IPS DF 19.7 (cell line): ENCODE measurements at regions not wholly inside any gene's neighbourhood (a gene's known extent, or its start where the extent isn't known, plus 50 kb on each side); places are given as distances from the start of the nearest gene placed in this dataset.
"Not testable (repeated sequence)": the region's sequence is repeated elsewhere in the genome, so short reads cannot be mapped to it uniquely, and the experiment has no call there.

ENCODE experiments used
- DNase-seq: peaks from one replicate; pipeline ENCODE4 v3.0.0-alpha.2; 2013; ENCODE audit warnings: low read depth, low spot score

GRCh38 chr15:35925275-35926006 is 379.5 kb upstream of the DPH6 start:
- DNase-seq, result no peak

- DNase-seq, result no peak
These were observed 380.0 kb upstream of the DPH6 start for GRCh38 chr15:35926007-35926380.

- DNase-seq, result no peak
These were observed 382.9 kb upstream of the DPH6 start for GRCh38 chr15:35928847-35929246.

DNA sequence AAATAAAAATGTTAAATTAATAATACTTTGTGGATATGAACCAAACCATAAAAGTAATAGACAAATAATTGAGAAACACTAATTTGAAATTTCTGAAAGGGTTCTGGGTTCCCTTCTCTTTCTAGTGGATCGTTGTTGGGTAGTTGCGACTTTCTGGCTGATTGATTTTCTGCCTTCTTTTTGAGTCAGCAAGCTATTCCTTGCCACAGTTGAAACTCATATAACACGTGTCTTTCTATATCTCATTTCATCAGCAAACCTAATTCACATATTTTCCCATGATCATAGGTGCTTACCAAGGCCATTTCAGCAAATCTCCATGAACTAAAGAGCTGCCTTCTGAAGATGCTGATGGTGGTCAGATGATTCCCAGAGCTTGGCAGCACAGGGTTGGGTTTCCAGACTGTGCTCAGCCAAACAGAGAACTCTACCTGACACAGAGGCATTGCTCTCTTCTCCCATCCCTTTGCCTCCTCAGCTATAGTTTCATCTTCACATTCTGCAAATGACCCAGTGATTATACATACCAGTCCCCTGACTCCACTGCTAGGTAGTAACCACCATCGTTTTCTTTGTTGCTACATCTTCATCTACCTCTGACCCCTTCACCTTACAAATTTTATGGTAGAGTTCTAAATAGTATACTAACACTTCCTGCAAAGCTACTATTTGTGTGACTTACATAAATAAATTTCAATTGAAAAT is 383.9 kb upstream of the DPH6 start:
- DNase-seq, result no peak

DNA sequence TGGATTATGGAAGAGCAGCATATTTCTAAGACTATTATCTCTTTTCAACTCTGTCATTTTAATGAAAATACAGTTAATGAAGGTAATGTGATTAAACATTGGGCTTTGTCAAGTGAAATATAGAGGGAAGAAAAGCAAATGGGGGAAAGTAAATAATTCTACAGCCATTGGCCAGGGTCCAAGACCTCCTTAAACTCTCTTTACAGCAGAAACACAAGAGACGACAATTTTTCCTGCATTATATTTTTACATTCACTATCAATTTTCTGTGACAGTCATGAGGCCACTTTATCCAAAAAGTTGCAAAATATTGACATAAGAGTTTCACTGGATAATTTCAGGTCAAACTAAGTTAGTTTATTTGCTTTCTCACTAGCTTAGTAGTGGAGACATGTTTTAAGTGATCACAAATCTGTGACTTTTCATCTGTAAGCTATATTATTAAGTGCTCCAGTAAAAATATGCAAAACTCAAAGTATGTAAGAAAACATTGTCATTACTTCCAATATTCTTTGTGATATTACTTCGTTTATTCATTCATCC is 385.9 kb upstream of the DPH6 start:
- DNase-seq, result no peak

DNA sequence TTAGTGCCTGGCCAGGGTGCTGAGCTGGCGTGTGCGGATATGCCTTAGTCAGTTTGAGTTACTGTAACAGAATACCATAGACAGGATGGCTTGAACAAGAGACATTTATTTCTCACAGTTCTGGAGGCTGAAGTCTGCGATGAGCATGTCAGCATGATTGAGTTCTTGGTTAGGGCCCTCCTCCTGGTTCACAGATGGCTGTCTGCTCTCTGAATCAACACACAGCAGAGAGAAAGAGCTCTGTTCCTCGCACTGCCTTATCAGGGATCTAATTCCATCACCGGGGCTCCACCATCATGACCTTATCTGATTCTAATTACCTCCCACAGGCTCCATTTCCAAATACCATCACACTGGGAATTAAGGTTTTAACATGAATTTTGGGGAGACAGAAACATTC is 386.6 kb upstream of the DPH6 start:
- DNase-seq, result no peak

DNA sequence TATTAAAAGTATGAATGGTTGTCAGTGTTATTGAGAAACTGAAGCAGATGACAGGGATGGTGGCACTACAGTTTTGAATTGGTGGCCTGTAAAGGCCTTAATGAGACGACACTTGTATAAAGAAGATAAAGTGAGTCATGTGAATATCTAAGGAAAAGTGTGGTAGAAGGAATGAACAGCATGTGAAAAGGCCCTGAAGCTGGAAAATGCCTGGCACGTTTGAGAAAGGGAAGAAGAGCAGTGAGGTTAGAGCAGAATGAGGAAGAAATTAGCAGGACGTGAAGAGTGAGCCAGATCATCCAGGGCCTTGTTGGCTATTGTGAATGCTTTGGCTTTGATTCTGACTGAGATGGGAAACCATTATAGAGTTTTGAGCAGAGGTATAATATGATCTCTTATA is 387.6 kb upstream of the DPH6 start:
- DNase-seq, result no peak

- DNase-seq, result no peak
These were observed 388.6 kb upstream of the DPH6 start for GRCh38 chr15:35934383-35935049.

DNA sequence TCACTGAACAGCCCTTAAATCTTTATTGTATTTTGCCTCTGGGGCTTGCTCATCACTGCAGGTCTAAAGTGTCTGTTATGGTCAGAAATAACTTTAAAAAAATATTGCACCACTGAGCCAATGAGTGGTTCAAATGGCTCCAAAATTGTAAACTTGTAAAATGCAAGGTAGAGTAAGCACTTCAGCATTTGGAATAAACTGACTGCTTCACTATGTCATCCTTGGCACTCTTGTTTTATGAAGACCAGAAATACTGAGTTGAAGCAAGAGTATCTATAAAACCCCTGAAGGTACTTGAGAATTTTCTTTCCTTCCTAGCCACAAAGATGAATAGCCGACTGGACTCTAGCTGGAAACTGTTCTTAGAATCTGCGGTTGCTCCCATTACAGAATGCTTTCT is 390.3 kb upstream of the DPH6 start:
- no peak for DNase-seq

GRCh38 chr15:35937380-35937779 is 391.4 kb upstream of the DPH6 start:
- DNase-seq, result no peak

GRCh38 chr15:35944945-35945585 is 399.1 kb upstream of the DPH6 start:
- no peak for DNase-seq

GRCh38 chr15:35953424-35953823 is 407.5 kb upstream of the DPH6 start:
- no peak for DNase-seq

DNA sequence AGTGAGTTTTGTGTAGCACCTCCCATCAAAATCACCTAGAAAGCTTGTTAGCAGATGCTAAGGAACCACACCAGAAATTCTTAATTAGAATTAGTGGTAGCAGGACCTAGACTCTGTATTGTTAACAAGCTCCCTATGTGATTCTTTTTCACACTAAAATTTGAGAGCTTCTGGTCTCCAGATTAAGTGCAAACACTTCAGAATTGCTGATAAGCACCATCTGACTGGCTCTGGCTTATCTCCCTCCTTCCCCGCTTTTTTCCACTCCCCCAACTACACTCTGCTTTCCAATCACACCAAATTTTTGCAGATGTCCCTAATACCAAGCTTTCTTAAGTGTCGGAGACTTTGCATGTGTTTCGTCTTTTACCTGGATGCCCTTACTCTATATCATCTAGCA is 410.1 kb upstream of the DPH6 start:
- no peak for DNase-seq

GRCh38 chr15:35958021-35958420 is 412.1 kb upstream of the DPH6 start:
- DNase-seq, result no peak

DNA sequence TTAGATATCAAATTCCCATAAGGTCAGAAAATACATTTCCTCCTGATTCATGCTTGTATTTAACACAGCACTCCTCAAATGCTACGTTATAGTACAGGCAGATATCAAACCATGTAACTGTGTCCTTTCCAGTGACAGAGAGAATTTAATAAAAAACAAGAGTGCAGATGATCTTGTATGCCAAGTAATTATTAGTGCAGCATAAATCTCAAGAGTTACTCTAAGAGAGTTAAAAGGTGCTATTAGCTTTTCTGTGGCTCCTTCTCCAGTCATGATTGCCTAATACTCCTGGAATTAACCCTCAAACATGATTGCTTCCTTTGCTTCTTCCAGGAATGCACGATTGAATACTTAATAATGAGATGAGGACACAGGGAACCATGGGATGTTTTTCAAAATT is 413.0 kb upstream of the DPH6 start:
- no peak for DNase-seq

GRCh38 chr15:35963326-35963725 is 417.4 kb upstream of the DPH6 start:
- DNase-seq, result no peak

GRCh38 chr15:35966781-35967180 is 420.8 kb upstream of the DPH6 start:
- no peak for DNase-seq

- DNase-seq, result not testable (repeated sequence)
These were observed 422.0 kb upstream of the DPH6 start for GRCh38 chr15:35967968-35968367.

GRCh38 chr15:35973029-35973428 is 427.1 kb upstream of the DPH6 start:
- no peak for DNase-seq

DNA sequence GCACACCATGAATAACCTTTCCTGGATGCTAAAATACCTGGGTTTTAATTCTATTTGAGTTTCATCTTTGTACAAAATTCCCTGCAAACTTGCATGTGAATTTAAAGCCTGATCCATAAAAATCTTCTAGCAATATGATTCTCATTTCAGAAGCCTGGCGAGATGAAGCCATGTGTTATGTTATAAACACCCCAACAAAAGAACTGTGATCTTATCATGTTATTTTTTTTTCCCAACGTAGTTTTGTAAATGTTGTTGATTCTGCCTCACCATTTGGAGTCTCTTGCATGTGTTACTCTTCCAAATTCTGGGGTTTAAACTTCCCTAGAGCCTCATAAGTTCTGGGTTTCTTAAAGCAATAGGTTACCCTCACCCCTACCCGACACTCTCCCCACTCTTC is 428.1 kb upstream of the DPH6 start:
- no peak for DNase-seq

DNA sequence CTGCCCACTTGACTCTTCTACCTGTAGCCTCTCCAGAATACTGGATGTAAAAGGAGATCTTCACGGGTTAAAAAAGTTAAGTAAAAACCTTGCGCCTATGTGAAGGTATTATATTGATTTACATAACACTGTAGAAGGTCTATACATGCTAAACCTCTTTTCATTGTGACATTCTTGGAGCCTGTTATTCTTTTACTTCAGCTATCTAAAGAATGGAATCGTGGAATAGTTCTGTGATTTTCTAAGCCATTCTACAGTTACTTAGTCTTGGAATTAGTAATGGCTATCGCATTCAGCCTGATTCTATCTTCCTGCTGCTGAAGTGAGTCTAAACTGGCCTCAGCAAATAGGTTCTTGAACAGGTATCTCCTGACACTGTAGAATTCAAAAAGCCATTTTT is 430.0 kb upstream of the DPH6 start:
- no peak for DNase-seq

- no peak for DNase-seq
These were observed 433.6 kb upstream of the DPH6 start for GRCh38 chr15:35979608-35980007.
